ENCODE measurements at regions not wholly inside any gene's neighbourhood (a gene's known extent, or its start where the extent isn't known, plus 50 kb on each side); places are given as distances from the start of the nearest gene placed in this dataset.

GRCh38 chr13:103833294-103833852 is 767.2 kb upstream of the SLC10A2 start:
- Histone ChIP-seq H3K9me3 (ENCODE audit: severe bottlenecking) (no peaks in the 10 kb centered on the region), H3K4me3 (ENCODE audit: low read depth, low read length) (no peak overlapping the region), H3K27me3 (ENCODE audit: insufficient read depth, low read depth, severe bottlenecking) (no peaks in the 10 kb centered on the region), H3K36me3 (no peaks in the 10 kb centered on the region), H3K27ac (no peak overlapping the region)
- TF ChIP-seq CTCF (IDR thresholded peaks at IDR 0.05; ENCODE audit: low read depth, low read length) = no peak
- DNase-seq = no peak

GRCh38 chr13:103815619-103816018 is 749.4 kb upstream of the SLC10A2 start:
- no peak overlapping the region for H3K27ac ChIP-seq
- H3K27me3 ChIP-seq (ENCODE audit: insufficient read depth, low read depth, severe bottlenecking) = no peaks in the 10 kb centered on the region
- H3K36me3 ChIP-seq = no peaks in the 10 kb centered on the region
- no peak for TF ChIP-seq CTCF (IDR thresholded peaks at IDR 0.05; ENCODE audit: low read depth, low read length)
- no peak for DNase-seq
- no peak overlapping the region for H3K4me3 ChIP-seq (ENCODE audit: low read depth, low read length)
- peaks cover 2% of the 10 kb centered on the region for H3K9me3 ChIP-seq (ENCODE audit: severe bottlenecking)

- TF ChIP-seq CTCF (IDR thresholded peaks at IDR 0.05; ENCODE audit: low read depth, low read length) = no peak
- no peak overlapping the region for H3K27ac ChIP-seq
- DNase-seq = no peak
- no peaks in the 10 kb centered on the region for H3K27me3 ChIP-seq (ENCODE audit: insufficient read depth, low read depth, severe bottlenecking)
- H3K4me3 ChIP-seq (ENCODE audit: low read depth, low read length) = no peak overlapping the region
- no peaks in the 10 kb centered on the region for H3K9me3 ChIP-seq (ENCODE audit: severe bottlenecking)
- no peaks in the 10 kb centered on the region for H3K36me3 ChIP-seq
These were observed 746.8 kb upstream of the SLC10A2 start for GRCh38 chr13:103812971-103813370.

- H3K27me3 ChIP-seq (ENCODE audit: insufficient read depth, low read depth, severe bottlenecking) = no peaks in the 10 kb centered on the region
These were observed 746.3 kb upstream of the SLC10A2 start for GRCh38 chr13:103812558-103812957.

GRCh38 chr13:103810026-103810425 is 743.8 kb upstream of the SLC10A2 start:
- Histone ChIP-seq H3K9me3 (ENCODE audit: severe bottlenecking) (no peaks in the 10 kb centered on the region), H3K27me3 (ENCODE audit: insufficient read depth, low read depth, severe bottlenecking) (no peaks in the 10 kb centered on the region), H3K27ac (no peak overlapping the region), H3K4me3 (ENCODE audit: low read depth, low read length) (no peak overlapping the region), H3K36me3 (no peaks in the 10 kb centered on the region)
- DNase-seq = no peak
- TF ChIP-seq CTCF (IDR thresholded peaks at IDR 0.05; ENCODE audit: low read depth, low read length) = no peak

More at GRCh38 chr13:103812558-103812957, 746.3 kb upstream of the SLC10A2 start:
- Histone ChIP-seq H3K4me3 (ENCODE audit: low read depth, low read length) (no peak overlapping the region), H3K9me3 (ENCODE audit: severe bottlenecking) (no peaks in the 10 kb centered on the region), H3K27ac (no peak overlapping the region), H3K36me3 (no peaks in the 10 kb centered on the region)
- DNase-seq = no peak
- no peak for TF ChIP-seq CTCF (IDR thresholded peaks at IDR 0.05; ENCODE audit: low read depth, low read length)

GRCh38 chr13:103805771-103806170 is 739.6 kb upstream of the SLC10A2 start:
- Histone ChIP-seq H3K27me3 (ENCODE audit: insufficient read depth, low read depth, severe bottlenecking) (no peaks in the 10 kb centered on the region), H3K27ac (no peak overlapping the region), H3K4me3 (ENCODE audit: low read depth, low read length) (no peak overlapping the region), H3K36me3 (no peaks in the 10 kb centered on the region), H3K9me3 (ENCODE audit: severe bottlenecking) (no peaks in the 10 kb centered on the region)
- peak; percentile 55 for DNase-seq
- TF ChIP-seq CTCF (IDR thresholded peaks at IDR 0.05; ENCODE audit: low read depth, low read length) = no peak
